Tibial artery (tissue), 4 donors: ENCODE measurements at regions not wholly inside any gene's neighbourhood (a gene's known extent, or its start where the extent isn't known, plus 50 kb on each side); places are given as distances from the start of the nearest gene placed in this dataset.

Experiments used
- DNase-seq, 2 donors: peaks; one replicate each; pipeline ENCODE4 v3.0.0-alpha.2; 2019
- H3K27ac ChIP-seq, 2 donors: fragments of 200-600 bp; sonication (generic) in 1 of 2; 1 replicate in 1 of 2; 2 replicates in 1 of 2; pipeline ENCODE4 v1.5.1; 2018 to 2019; ENCODE audit warnings: mild to moderate bottlenecking in 1 of 2
- H3K27me3 ChIP-seq, 2 donors: fragments of 200-600 bp; sonication (generic) in 1 of 2; one replicate each; pipeline versions ENCODE4 v1.5.1 to v1.6.0; 2016 to 2019
- H3K36me3 ChIP-seq, 3 donors: fragments of 200-600 bp; sonication (generic) in 2 of 3; one replicate each; pipeline ENCODE4 v1.5.1; 2016 to 2019; ENCODE audit warnings: mild to moderate bottlenecking in 2 of 3
- H3K4me1 ChIP-seq, 4 donors: fragments of 200-600 bp; sonication (generic) in 2 of 4; 1 replicate in 3 of 4; 2 replicates in 1 of 4; pipeline ENCODE4 v1.5.1; 2016 to 2019
- H3K4me3 ChIP-seq, 2 donors: fragments of 200-600 bp; sonication (generic) in 1 of 2; 1 replicate in 1 of 2; 2 replicates in 1 of 2; pipeline ENCODE4 v1.5.1; 2018 to 2019; ENCODE audit warnings: mild to moderate bottlenecking in 2 of 2
- H3K9me3 ChIP-seq, 3 donors: fragments of 200-600 bp; sonication (generic) in 1 of 3; one replicate each; pipeline ENCODE4 v1.5.1; 2016 to 2019
- CTCF ChIP-seq, 2 experiments: fragments of 200-600 bp in 1 of 2; fragments of 450-650 bp in 1 of 2; IDR thresholded peaks; one replicate each; pipeline ENCODE4 v1.5.1; 2017 to 2019; ENCODE audit warnings: antibody characterized with exemption in 2 of 2, mild to moderate bottlenecking in 1 of 2, moderate library complexity in 1 of 2
- intact Hi-C: fragments of 100-400 bp; cut with DNase I; formaldehyde crosslinking; loops from one replicate; pipeline ENCODE4 v1.15.0; 2023; ENCODE audit warnings: low total_unique reads

- Histone ChIP-seq H3K36me3 (no peaks in the 10 kb centered on the region), H3K9me3 (peaks cover 0 to 7% (median 5%) of the 10 kb centered on the region in 3 donors), H3K27ac (no peak overlapping the region), H3K27me3 (peaks cover 0 to 39% of the 10 kb centered on the region in 2 donors), H3K4me3 (no peak overlapping the region), H3K4me1 (no peaks in the 10 kb centered on the region)
- intact Hi-C loops = no loop called here
- no peak for TF ChIP-seq CTCF (IDR thresholded peaks at IDR 0.05)
- peak in 1 of 2 donors; percentile 29 for DNase-seq
These were observed 52.1 kb upstream of the CSF3R start for GRCh38 chr1:36534711-36535412.

- no peak for TF ChIP-seq CTCF (IDR thresholded peaks at IDR 0.05)
- Histone ChIP-seq H3K27me3 (peaks cover 0 to 39% of the 10 kb centered on the region in 2 donors), H3K4me3 (no peak overlapping the region), H3K4me1 (no peaks in the 10 kb centered on the region), H3K36me3 (no peaks in the 10 kb centered on the region), H3K27ac (no peak overlapping the region), H3K9me3 (peaks cover 0 to 7% (median 5%) of the 10 kb centered on the region in 3 donors)
- DNase-seq = no peak
- intact Hi-C loops = no loop called here
These were observed 51.2 kb upstream of the CSF3R start for GRCh38 chr1:36533897-36534296.

- H3K36me3 ChIP-seq = no peaks in the 10 kb centered on the region
- TF ChIP-seq CTCF (IDR thresholded peaks at IDR 0.05) = no peak
- H3K4me1 ChIP-seq = no peaks in the 10 kb centered on the region
- peaks cover 0 to 38% of the 10 kb centered on the region in 2 donors for H3K27me3 ChIP-seq
- H3K9me3 ChIP-seq = peaks cover 0 to 7% (median 5%) of the 10 kb centered on the region in 3 donors
- DNase-seq = peak in 1 of 2 donors; percentile 16
- no peak overlapping the region for H3K4me3 ChIP-seq
- intact Hi-C loops = no loop called here
- H3K27ac ChIP-seq = no peak overlapping the region
These were observed 50.2 kb upstream of the CSF3R start for GRCh38 chr1:36532810-36533401.
